Liver (tissue), 7 donors: ENCODE measurements at regions not wholly inside any gene's neighbourhood (a gene's known extent, or its start where the extent isn't known, plus 50 kb on each side); places are given as distances from the start of the nearest gene placed in this dataset.

Source experiments
- DNase-seq: peaks from one replicate; pipeline ENCODE4 v3.0.0-alpha.2; 2017; ENCODE audit warnings: low spot score
- H3K27ac ChIP-seq, 2 donors: one replicate each; pipeline ENCODE4 v1.7.0; 2013; ENCODE audit warnings: inconsistent platforms in 2 of 2, low read length in 2 of 2, control low read depth in 1 of 2, low read depth in 1 of 2, mild to moderate bottlenecking in 1 of 2
- H3K27me3 ChIP-seq, 4 donors: one replicate each; pipeline versions ENCODE4 v1.6.1 to v1.7.0; 2013; ENCODE audit warnings: low read length in 3 of 4, inconsistent platforms in 1 of 4, mild to moderate bottlenecking in 1 of 4, moderate library complexity in 1 of 4; ENCODE audit not compliant: control insufficient read depth in 4 of 4, insufficient read depth in 4 of 4
- H3K36me3 ChIP-seq, 4 donors: one replicate each; pipeline versions ENCODE4 v1.6.1 to v1.7.0; 2013; ENCODE audit warnings: low read length in 3 of 4, mild to moderate bottlenecking in 3 of 4, low read depth in 1 of 4, moderate library complexity in 1 of 4; ENCODE audit not compliant: control insufficient read depth in 4 of 4, insufficient read depth in 3 of 4
- H3K4me1 ChIP-seq, 4 donors: one replicate each; pipeline versions ENCODE4 v1.6.1 to v1.7.0; 2013; ENCODE audit warnings: low read length in 3 of 4, mild to moderate bottlenecking in 3 of 4, moderate library complexity in 1 of 4; ENCODE audit not compliant: control insufficient read depth in 4 of 4, insufficient read depth in 4 of 4
- H3K4me3 ChIP-seq, 3 donors: one replicate each; pipeline versions ENCODE4 v1.6.1 to v1.7.0; 2013; ENCODE audit warnings: low read length in 3 of 3, control low read depth in 1 of 3, low read depth in 1 of 3, mild to moderate bottlenecking in 1 of 3
- H3K9ac ChIP-seq, 2 donors: one replicate each; pipeline ENCODE4 v1.7.0; 2013; ENCODE audit warnings: low read length in 2 of 2, mild to moderate bottlenecking in 2 of 2, moderate library complexity in 2 of 2, control low read depth in 1 of 2, low read depth in 1 of 2
- H3K9me3 ChIP-seq, 4 donors: one replicate each; pipeline versions ENCODE4 v1.6.1 to v1.7.0; 2013; ENCODE audit warnings: low read length in 3 of 4; ENCODE audit not compliant: control insufficient read depth in 4 of 4
- ATF3 ChIP-seq: IDR thresholded peaks from 2 replicates; pipeline ENCODE4 v1.6.1; 2016; ENCODE audit warnings: antibody characterized with exemption
- CTCF ChIP-seq: fragments of 150-350 bp; IDR thresholded peaks from 2 replicates; pipeline ENCODE4 v1.5.1; 2017; ENCODE audit warnings: improper control_type of control experiment, low read depth, low read length; ENCODE audit not compliant: missing input control
- EGR1 ChIP-seq, 2 donors: IDR thresholded peaks; 2 replicates each; pipeline ENCODE4 v1.6.1; 2016 to 2018; ENCODE audit warnings: antibody characterized with exemption in 2 of 2, low read depth in 2 of 2
- FOXA1 ChIP-seq: IDR thresholded peaks from 2 replicates; pipeline ENCODE4 v1.6.1; 2016; ENCODE audit warnings: antibody characterized with exemption
- FOXA2 ChIP-seq: IDR thresholded peaks from 2 replicates; pipeline ENCODE4 v1.6.1; 2016; ENCODE audit warnings: antibody characterized with exemption
- GABPA ChIP-seq, 2 donors: IDR thresholded peaks in 1 of 2; conservative IDR thresholded peaks in 1 of 2; 2 replicates each; pipeline ENCODE4 v1.6.1; 2016; ENCODE audit warnings: antibody characterized with exemption in 2 of 2, mild to moderate bottlenecking in 1 of 2, moderate library complexity in 1 of 2
- HNF4A ChIP-seq, 2 donors: conservative IDR thresholded peaks; 2 replicates each; pipeline ENCODE4 v1.6.1; 2016; ENCODE audit warnings: antibody characterized with exemption in 2 of 2, mild to moderate bottlenecking in 2 of 2
- HNF4G ChIP-seq: IDR thresholded peaks from 2 replicates; pipeline ENCODE4 v1.6.1; 2016; ENCODE audit warnings: antibody characterized with exemption
- MAX ChIP-seq: IDR thresholded peaks from 2 replicates; pipeline ENCODE4 v1.6.1; 2016; ENCODE audit warnings: antibody characterized with exemption
- NR2F2 ChIP-seq: IDR thresholded peaks from 2 replicates; pipeline ENCODE4 v1.6.1; 2016; ENCODE audit warnings: antibody characterized with exemption
- RAD21 ChIP-seq, 2 donors: IDR thresholded peaks; 2 replicates each; pipeline ENCODE4 v1.6.1; 2016; ENCODE audit warnings: antibody characterized with exemption in 2 of 2, mild to moderate bottlenecking in 2 of 2
- REST ChIP-seq: IDR thresholded peaks from 2 replicates; pipeline ENCODE4 v1.6.1; 2016; ENCODE audit warnings: antibody characterized with exemption, mild to moderate bottlenecking
- RXRA ChIP-seq, 2 donors: IDR thresholded peaks; 2 replicates each; pipeline ENCODE4 v1.6.1; 2017 to 2018; ENCODE audit warnings: antibody characterized with exemption in 2 of 2, mild to moderate bottlenecking in 1 of 2
- SP1 ChIP-seq: IDR thresholded peaks from 2 replicates; pipeline ENCODE4 v1.6.1; 2018; ENCODE audit warnings: antibody characterized with exemption, mild to moderate bottlenecking
- TAF1 ChIP-seq: conservative IDR thresholded peaks from 2 replicates; pipeline ENCODE4 v1.6.1; 2016; ENCODE audit warnings: antibody characterized with exemption, mild to moderate bottlenecking
- YY1 ChIP-seq: IDR thresholded peaks from 2 replicates; pipeline ENCODE4 v1.6.1; 2016; ENCODE audit warnings: antibody characterized with exemption, mild to moderate bottlenecking
- ZBTB33 ChIP-seq: IDR thresholded peaks from 2 replicates; pipeline ENCODE4 v1.6.1; 2016; ENCODE audit warnings: antibody characterized with exemption
- donor health status: healthy.
- donor health status: healthy.
- donor health status: healthy.
- donor health status: healthy.

- no peak for TF ChIP-seq REST
- no peak for TF ChIP-seq YY1
- TF ChIP-seq RXRA (IDR thresholded peaks at IDR 0.05): no peak
- TF ChIP-seq ATF3: no peak
- TF ChIP-seq RAD21 (IDR thresholded peaks at IDR 0.05): no peak
- TF ChIP-seq GABPA (IDR thresholded peaks at IDR 0.05 in 1 of 2, conservative IDR thresholded peaks at IDR 0.05 in 1 of 2): no peak
Measured at GRCh38 chrX:35017284-35017683, 74.7 kb downstream of the FAM47B start (continued).

- no peak for DNase-seq
- Histone ChIP-seq H3K36me3 (no peaks in the 10 kb centered on the region), H3K4me3 (no peak overlapping the region), H3K27ac (no peak overlapping the region), H3K27me3 (peaks cover 0 to 2% (median 0%) of the 10 kb centered on the region in 4 donors), H3K9ac (no peak overlapping the region), H3K9me3 (no peaks in the 10 kb centered on the region), H3K4me1 (no peaks in the 10 kb centered on the region)
- TF ChIP-seq TAF1 (no peak), NR2F2 (no peak), ZBTB33 (no peak), FOXA2 (no peak), EGR1 (IDR thresholded peaks at IDR 0.05; ENCODE audit: low read depth in 2 of 2) (no peak), HNF4G (no peak), ATF3 (no peak), CTCF (no peak), MAX (no peak), FOXA1 (no peak), HNF4A (conservative IDR thresholded peaks at IDR 0.05) (no peak), SP1 (no peak), GABPA (IDR thresholded peaks at IDR 0.05 in 1 of 2, conservative IDR thresholded peaks at IDR 0.05 in 1 of 2) (no peak), RAD21 (IDR thresholded peaks at IDR 0.05) (no peak), REST (no peak), YY1 (no peak)
Measured at GRCh38 chrX:35023683-35024082, 81.1 kb downstream of the FAM47B start.
